ENCODE measurements at regions not wholly inside any gene's neighbourhood (a gene's known extent, or its start where the extent isn't known, plus 50 kb on each side); places are given as distances from the start of the nearest gene placed in this dataset.

DNA sequence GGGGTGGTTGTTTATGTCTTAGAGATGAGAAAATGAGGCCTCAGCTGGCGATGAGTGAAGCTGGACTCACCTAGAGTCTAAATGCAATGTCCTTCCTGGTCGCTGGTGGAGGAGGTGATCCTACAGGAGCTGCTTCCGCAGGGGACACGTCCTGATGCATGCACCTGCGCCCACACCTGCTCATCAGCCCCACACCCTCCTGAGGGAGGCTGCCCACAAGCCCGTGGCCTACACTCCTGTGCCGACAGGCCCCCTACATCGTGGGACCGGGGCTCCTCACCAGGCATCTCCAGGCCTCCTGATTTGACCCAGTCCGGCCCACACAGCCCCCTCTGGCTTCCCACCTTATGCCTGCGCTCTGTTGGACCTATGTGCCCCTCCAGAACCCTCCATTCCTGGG lies 857.2 kb downstream of the TBC1D22A start:
- TF ChIP-seq, protein P1, sequence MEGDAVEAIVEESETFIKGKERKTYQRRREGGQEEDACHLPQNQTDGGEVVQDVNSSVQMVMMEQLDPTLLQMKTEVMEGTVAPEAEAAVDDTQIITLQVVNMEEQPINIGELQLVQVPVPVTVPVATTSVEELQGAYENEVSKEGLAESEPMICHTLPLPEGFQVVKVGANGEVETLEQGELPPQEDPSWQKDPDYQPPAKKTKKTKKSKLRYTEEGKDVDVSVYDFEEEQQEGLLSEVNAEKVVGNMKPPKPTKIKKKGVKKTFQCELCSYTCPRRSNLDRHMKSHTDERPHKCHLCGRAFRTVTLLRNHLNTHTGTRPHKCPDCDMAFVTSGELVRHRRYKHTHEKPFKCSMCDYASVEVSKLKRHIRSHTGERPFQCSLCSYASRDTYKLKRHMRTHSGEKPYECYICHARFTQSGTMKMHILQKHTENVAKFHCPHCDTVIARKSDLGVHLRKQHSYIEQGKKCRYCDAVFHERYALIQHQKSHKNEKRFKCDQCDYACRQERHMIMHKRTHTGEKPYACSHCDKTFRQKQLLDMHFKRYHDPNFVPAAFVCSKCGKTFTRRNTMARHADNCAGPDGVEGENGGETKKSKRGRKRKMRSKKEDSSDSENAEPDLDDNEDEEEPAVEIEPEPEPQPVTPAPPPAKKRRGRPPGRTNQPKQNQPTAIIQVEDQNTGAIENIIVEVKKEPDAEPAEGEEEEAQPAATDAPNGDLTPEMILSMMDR (IDR thresholded peaks at IDR 0.05) = no peak
- no peak for TF ChIP-seq POLR2A (IDR thresholded peaks at IDR 0.05)

Data from heart left ventricle (tissue), 13 donors.